WI38 (cell line): ENCODE measurements at regions not wholly inside any gene's neighbourhood (a gene's known extent, or its start where the extent isn't known, plus 50 kb on each side); places are given as distances from the start of the nearest gene placed in this dataset.

Experiments used
- H3K4me3 ChIP-seq: 2 replicates; pipeline ENCODE4 v1.5.1; 2011; ENCODE audit warnings: low read depth, mild to moderate bottlenecking, control low read depth, low read length
- TF ChIP-seq, protein P1 (sequence below): IDR thresholded peaks from 2 replicates; pipeline ENCODE4 v1.5.1; 2012; ENCODE audit warnings: low read depth, mild to moderate bottlenecking, control low read depth, low read length

DNA sequence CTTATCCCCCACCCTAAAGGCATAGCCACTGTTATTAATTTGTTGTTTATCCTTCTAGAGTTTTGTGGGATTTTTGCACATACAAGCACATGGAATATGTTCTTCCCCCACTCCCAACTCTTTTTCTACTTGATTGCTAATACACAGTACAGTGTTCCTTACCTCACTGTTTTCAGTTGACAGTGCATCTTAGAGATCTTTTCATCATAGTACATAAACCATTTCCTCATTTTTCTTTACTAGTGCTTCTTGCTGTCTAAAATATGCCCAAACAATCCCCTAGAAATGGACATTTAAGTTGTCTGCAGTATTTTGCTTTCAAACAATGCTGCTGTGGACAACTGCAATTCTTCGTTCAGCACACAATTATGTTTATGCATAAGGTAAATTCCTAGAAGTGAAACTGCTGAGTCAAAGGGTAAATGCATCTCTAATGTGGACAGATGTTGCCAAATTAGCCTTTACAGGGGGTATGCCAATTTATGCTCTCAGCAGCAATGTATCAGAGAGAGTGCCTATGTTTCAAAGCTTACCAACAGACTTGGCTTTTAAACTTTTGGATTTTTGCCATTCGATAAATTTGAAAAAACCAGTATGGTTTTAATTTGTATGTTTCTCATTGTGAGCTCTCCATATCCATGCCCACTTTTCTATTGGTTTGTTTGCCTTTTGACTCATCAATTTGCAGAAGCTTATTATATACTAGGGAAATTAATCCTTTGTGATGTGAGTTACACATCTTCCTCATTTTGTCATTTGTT is 132.6 kb downstream of the MRPS6 start:
- H3K4me3 ChIP-seq: no peak overlapping the region
- TF ChIP-seq, protein P1, sequence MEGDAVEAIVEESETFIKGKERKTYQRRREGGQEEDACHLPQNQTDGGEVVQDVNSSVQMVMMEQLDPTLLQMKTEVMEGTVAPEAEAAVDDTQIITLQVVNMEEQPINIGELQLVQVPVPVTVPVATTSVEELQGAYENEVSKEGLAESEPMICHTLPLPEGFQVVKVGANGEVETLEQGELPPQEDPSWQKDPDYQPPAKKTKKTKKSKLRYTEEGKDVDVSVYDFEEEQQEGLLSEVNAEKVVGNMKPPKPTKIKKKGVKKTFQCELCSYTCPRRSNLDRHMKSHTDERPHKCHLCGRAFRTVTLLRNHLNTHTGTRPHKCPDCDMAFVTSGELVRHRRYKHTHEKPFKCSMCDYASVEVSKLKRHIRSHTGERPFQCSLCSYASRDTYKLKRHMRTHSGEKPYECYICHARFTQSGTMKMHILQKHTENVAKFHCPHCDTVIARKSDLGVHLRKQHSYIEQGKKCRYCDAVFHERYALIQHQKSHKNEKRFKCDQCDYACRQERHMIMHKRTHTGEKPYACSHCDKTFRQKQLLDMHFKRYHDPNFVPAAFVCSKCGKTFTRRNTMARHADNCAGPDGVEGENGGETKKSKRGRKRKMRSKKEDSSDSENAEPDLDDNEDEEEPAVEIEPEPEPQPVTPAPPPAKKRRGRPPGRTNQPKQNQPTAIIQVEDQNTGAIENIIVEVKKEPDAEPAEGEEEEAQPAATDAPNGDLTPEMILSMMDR: no peak

DNA sequence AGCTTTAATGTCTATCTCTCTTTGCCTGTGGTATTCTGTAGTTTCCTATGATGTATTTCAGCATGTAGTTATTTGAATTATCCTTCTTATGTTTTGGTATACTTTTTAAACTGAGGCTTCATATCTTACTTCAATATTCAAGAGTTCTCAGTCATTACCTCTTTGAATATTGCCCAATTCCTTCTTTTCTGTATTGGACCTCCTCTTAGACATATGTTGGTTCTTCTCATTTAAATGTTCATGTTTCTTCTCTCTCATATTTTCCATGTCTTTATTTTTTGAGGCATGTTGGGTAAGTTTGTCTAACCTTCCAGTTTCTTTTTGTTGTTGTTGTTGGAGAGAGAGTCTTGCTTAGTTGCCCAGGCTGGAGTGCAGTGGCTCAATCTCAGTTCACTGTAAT is 140.6 kb downstream of the MRPS6 start:
- H3K4me3 ChIP-seq: no peak overlapping the region

GRCh38 chr21:34215501-34215900 is 142.1 kb downstream of the MRPS6 start:
- no peak overlapping the region for H3K4me3 ChIP-seq
- TF ChIP-seq, protein P1: no peak

More for the DNA sequence above, 140.6 kb downstream of the MRPS6 start:
- TF ChIP-seq, protein P1: no peak

DNA sequence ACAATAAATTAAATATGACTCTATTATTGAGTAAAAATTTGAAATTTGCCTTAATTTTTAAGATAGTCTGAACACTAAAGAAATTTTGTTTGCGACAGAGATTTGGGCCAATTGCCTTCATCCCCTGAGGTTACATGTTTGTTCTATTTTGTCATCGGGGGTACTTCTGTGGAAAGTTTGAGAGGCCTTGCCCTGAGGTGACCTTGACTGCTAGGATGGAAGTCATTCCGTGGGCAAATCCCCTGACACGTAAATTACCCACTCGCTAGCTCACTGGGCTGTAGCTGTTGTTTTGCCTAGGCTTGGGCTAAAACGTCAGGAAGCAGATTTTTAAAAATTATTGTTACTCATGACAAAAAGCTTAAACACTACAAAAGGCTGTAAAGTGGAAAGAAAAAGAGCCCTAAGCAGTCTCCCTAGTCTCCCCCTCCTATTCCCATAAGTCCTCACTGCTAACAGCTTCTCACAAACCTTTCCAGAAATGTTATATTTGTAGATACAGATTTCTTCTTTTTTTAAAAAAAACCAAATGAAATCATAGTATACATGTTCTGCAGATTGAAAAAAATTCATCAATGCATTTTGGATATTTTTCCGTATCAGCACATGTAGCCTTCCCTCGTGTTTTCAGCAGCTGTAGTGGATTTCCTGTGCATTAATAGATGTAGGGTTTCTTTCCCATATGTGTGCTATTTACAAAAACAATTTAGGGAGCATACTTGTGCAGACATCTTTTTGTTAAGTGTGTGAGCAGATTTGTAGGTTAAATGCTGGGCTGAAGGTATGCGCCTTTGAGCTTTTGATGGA is 142.7 kb downstream of the MRPS6 start:
- TF ChIP-seq, protein P1: no peak
- H3K4me3 ChIP-seq: no peak overlapping the region

GRCh38 chr21:34216718-34217032 is 143.3 kb downstream of the MRPS6 start:
- no peak overlapping the region for H3K4me3 ChIP-seq
- TF ChIP-seq, protein P1: no peak

DNA sequence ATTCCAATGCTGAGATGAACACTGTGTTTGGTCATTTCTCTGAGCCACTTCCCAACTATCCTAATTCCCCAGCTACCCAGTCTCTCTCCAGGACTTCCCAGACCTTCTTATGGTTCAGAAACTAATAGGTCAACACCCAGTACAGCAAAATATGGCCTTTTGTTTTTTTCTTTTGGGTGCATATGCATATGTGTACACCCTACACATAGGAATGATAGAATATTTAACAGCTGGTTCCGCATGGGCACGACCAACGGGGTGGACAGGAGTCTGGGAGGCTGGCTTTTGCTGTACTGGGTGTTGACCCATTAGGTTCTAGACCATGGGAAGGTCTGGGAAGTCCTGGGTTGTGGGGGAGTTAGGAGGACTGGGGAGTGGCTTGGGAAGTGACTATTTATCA is 143.9 kb downstream of the MRPS6 start:
- H3K4me3 ChIP-seq: no peak overlapping the region
- TF ChIP-seq, protein P1: no peak
